GM23338 (cell line): ENCODE measurements at regions not wholly inside any gene's neighbourhood (a gene's known extent, or its start where the extent isn't known, plus 50 kb on each side); places are given as distances from the start of the nearest gene placed in this dataset.

Experiments used
- ETS1 ChIP-seq: IDR thresholded peaks from 2 replicates; pipeline ENCODE4 v1.6.1; 2016; ENCODE audit warnings: antibody characterized with exemption
- EZH2 ChIP-seq: fragments of 200-600 bp; sonication (generic); IDR thresholded peaks from one replicate; pipeline ENCODE4 v1.8.0; 2017; ENCODE audit warnings: antibody characterized with exemption, mild to moderate bottlenecking, low read depth; ENCODE audit not compliant: unreplicated experiment
- EZH2phosphoT487 ChIP-seq: fragments of 200-600 bp; sonication (generic); IDR thresholded peaks from one replicate; pipeline ENCODE4 v1.8.1; 2018; ENCODE audit warnings: antibody characterized with exemption; ENCODE audit not compliant: unreplicated experiment
- POLR2AphosphoS5 ChIP-seq: IDR thresholded peaks from 2 replicates; pipeline ENCODE4 v1.6.1; 2016; ENCODE audit warnings: antibody characterized with exemption, low read depth
- TF ChIP-seq, protein P1 (sequence below), 2 experiments: fragments of 200-600 bp in 1 of 2; sonication (generic) in 1 of 2; conservative IDR thresholded peaks; 2 replicates each; pipeline versions ENCODE4 v1.5.1 to v1.6.1; 2016 to 2017; ENCODE audit warnings: antibody characterized with exemption in 2 of 2, low read depth in 2 of 2, mild to moderate bottlenecking in 2 of 2, moderate library complexity in 1 of 2

- TF ChIP-seq, protein P1, sequence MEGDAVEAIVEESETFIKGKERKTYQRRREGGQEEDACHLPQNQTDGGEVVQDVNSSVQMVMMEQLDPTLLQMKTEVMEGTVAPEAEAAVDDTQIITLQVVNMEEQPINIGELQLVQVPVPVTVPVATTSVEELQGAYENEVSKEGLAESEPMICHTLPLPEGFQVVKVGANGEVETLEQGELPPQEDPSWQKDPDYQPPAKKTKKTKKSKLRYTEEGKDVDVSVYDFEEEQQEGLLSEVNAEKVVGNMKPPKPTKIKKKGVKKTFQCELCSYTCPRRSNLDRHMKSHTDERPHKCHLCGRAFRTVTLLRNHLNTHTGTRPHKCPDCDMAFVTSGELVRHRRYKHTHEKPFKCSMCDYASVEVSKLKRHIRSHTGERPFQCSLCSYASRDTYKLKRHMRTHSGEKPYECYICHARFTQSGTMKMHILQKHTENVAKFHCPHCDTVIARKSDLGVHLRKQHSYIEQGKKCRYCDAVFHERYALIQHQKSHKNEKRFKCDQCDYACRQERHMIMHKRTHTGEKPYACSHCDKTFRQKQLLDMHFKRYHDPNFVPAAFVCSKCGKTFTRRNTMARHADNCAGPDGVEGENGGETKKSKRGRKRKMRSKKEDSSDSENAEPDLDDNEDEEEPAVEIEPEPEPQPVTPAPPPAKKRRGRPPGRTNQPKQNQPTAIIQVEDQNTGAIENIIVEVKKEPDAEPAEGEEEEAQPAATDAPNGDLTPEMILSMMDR (conservative IDR thresholded peaks at IDR 0.05; ENCODE audit: low read depth in 2 of 2) = no peak
- TF ChIP-seq EZH2 = no peak
- no peak for TF ChIP-seq POLR2AphosphoS5
- TF ChIP-seq ETS1 = no peak
- no peak for TF ChIP-seq EZH2phosphoT487
Measured at GRCh38 chr16:76777721-76778465, 413.1 kb upstream of the MON1B start.
